GM19395 (cell line): ENCODE measurements at regions not wholly inside any gene's neighbourhood (a gene's known extent, or its start where the extent isn't known, plus 50 kb on each side); places are given as distances from the start of the nearest gene placed in this dataset.

Source experiments
- ATAC-seq: cut with Tn5 transposase; IDR thresholded peaks from one replicate; pipeline ENCODE4 v1.9.1; 2021; ENCODE audit warnings: mild to moderate bottlenecking, moderate library complexity; ENCODE audit not compliant: unreplicated experiment

- no peak for ATAC-seq
Observed at GRCh38 chr9:86893811-86894490, 53.4 kb downstream of the GAS1 start.

GRCh38 chr9:86892576-86892975 lies 54.7 kb downstream of the GAS1 start:
- no peak for ATAC-seq

GRCh38 chr9:86891886-86892437 lies 55.3 kb downstream of the GAS1 start:
- ATAC-seq: no peak

- no peak for ATAC-seq
Observed at GRCh38 chr9:86891091-86891490, 56.2 kb downstream of the GAS1 start.

GRCh38 chr9:86885232-86885631 lies 62.1 kb downstream of the GAS1 start:
- no peak for ATAC-seq

GRCh38 chr9:86876621-86877196 lies 70.6 kb downstream of the GAS1 start:
- no peak for ATAC-seq

GRCh38 chr9:86868616-86869015 lies 78.7 kb downstream of the GAS1 start:
- no peak for ATAC-seq

- no peak for ATAC-seq
Observed at GRCh38 chr9:86867804-86868313, 79.4 kb downstream of the GAS1 start.

GRCh38 chr9:86865952-86866351 lies 81.4 kb downstream of the GAS1 start:
- ATAC-seq: no peak

GRCh38 chr9:86860006-86860405 lies 87.3 kb downstream of the GAS1 start:
- no peak for ATAC-seq

GRCh38 chr9:86859056-86859455 lies 88.2 kb downstream of the GAS1 start:
- ATAC-seq: no peak

- no peak for ATAC-seq
Observed at GRCh38 chr9:86858009-86858408, 89.3 kb downstream of the GAS1 start.

- no peak for ATAC-seq
Observed at GRCh38 chr9:86856259-86856658, 91.0 kb downstream of the GAS1 start.

- ATAC-seq: no peak
Observed at GRCh38 chr9:86854898-86855523, 92.3 kb downstream of the GAS1 start.

- no peak for ATAC-seq
Observed at GRCh38 chr9:86846656-86847055, 100.7 kb downstream of the GAS1 start.

GRCh38 chr9:86843206-86843605 lies 104.1 kb downstream of the GAS1 start:
- no peak for ATAC-seq

GRCh38 chr9:86842573-86842972 lies 104.7 kb downstream of the GAS1 start:
- no peak for ATAC-seq

GRCh38 chr9:86839522-86839921 lies 107.8 kb downstream of the GAS1 start:
- no peak for ATAC-seq

- ATAC-seq: no peak
Observed at GRCh38 chr9:86838519-86839497, 108.5 kb downstream of the GAS1 start.

GRCh38 chr9:86837345-86837744 lies 110.0 kb downstream of the GAS1 start:
- ATAC-seq: no peak

- peak; percentile 84 for ATAC-seq
Observed at GRCh38 chr9:86836797-86837196, 110.5 kb downstream of the GAS1 start.
